Stimulated activated CD8-positive, alpha-beta memory T cell treated with anti-CD3 and anti-CD28 coated beads, Interleukin-12 subunit alpha, Interleukin-12 subunit beta, amount 100 ng/mL, for 1 hour (primary cell): ENCODE measurements at regions not wholly inside any gene's neighbourhood (a gene's known extent, or its start where the extent isn't known, plus 50 kb on each side); places are given as distances from the start of the nearest gene placed in this dataset.
"Not testable (repeated sequence)": the region's sequence is repeated elsewhere in the genome, so short reads cannot be mapped to it uniquely, and the experiment has no call there.

ENCODE experiments used
- DNase-seq: peaks from one replicate; pipeline ENCODE4 v3.0.0-alpha.2; 2020; ENCODE audit warnings: low read depth

- no peak for DNase-seq
These were observed 334.1 kb upstream of the CITED2 start for GRCh38 chr6:139708337-139709199.

DNA sequence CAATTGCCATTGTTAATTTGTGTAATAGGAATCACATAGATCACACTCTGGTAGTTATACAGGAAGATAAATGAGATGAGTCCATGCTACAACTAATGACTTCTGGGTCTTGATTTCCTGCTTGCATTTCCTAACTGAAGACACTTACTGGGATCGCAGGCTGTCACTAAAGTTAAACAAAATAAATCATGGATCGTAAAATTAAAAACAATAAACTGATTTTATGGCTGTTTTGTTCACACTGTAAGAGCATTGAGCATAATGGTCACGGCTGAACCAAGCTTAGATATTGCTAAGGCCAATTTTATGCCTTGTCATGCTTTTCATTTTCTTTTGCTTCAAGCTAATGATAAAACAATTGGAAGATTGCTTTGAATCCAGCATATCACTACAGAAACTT lies 332.5 kb upstream of the CITED2 start:
- no peak for DNase-seq

DNA sequence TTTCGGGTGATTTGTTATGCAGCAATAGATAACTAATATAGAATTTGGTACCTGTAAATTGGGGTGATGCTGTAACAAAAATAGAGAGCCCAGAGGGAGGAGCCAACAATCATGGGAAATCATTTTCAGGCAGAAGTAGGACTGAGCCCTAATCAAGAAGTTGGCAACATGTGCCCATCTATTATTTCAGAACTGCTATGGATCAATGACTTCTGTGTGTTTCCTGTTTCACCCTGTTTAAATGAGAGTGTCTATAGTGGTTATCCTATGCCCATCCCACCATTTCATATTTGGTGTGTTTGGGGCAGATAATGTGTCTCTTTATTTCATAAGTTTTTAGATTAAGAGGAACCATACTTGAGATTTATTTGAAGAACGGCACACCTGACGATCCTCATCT lies 330.8 kb upstream of the CITED2 start:
- DNase-seq, result no peak

DNA sequence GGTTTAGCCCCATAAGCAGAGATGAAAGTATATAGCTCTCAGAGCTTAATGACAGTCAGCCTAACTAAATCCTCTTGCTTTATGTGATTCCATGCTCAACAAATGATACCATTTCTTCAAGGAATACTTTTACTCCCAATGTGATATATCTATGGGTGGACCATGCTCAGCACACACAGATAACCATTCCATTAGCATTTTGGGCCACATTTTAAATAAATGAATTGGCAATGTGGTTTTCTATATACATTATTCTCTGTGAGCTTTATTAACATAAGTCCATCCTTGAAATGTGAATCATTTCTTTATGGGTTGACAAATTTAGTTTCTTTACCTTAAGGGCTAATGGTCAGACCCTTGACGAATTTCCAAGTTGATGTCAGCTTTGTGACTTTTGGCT lies 329.3 kb upstream of the CITED2 start:
- DNase-seq, result no peak

DNA sequence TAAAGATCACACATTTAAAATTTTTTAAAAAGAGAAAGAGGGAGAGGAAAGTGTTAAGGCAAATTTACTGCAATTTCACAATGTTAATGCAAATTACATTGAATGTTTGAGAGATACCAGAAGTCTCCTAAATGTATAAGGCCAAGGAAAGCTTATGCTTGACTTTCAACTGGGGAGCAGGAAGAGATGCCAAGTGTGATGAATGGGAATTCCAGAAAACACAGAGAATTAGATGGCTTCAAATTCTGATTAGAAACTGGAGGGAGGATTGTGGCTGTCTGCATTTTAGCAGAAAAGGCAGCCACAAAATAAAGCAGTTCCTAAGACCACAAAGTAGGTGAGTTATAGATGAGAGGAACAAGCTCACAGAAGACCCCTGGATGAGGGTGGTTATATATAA lies 328.3 kb upstream of the CITED2 start:
- DNase-seq, result no peak

DNA sequence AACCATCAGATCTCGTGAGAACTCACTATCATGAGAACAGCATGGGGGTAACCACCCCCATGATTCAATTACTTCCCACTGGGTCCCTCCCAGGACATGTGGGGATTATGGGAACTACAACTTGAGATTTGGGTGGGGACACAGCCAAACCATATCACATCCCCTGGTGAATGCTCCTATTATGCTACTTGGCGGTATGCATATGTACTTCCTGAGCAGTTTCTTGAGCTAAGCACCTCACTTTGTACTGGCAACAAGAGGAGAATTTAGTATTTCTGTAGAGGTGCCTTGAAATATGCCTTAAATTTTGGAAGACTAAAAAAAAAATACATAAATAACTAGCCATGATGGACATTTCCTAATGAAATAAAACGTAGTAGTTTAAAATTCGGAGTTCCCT lies 327.2 kb upstream of the CITED2 start:
- DNase-seq, result no peak

DNA sequence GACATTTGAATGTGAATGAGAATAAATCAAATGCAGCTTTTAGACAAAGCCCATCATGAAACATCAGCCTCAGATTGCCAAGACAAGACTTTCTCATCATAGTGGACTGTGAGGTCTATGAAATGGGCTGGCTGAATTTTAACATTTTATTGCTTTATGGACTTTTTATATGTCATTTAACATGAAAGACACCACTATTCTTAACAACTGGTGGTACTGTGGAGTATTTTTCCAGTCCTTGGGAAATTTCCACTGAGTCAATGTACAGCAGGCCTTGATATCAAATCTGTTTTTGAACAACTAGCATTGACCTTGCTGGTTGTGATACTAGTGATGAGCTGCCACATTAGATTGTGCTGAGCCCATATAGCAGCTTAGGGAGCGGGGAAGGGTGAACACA lies 326.6 kb upstream of the CITED2 start:
- DNase-seq, result no peak

GRCh38 chr6:139699911-139700310 lies 325.5 kb upstream of the CITED2 start:
- DNase-seq, result no peak

DNA sequence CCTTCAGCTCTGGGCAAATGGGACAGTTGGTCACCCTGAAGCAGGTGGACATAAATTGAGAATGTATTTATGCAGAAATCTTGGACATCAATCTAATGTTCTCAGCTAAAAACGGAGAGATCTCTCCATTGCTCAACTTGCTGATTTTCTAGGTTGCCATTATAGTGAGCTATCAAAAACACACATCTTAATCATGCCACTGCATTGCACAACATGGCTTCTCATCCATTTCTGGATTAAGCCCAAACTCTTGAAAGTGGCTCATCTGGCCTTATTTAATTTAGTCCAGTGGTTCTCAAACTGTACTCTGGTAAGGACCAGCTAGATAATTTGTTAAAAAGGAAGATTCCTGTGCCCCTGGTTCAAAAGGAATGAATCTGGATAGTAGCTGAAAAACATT lies 324.9 kb upstream of the CITED2 start:
- no peak for DNase-seq

GRCh38 chr6:139698526-139699176 lies 324.2 kb upstream of the CITED2 start:
- no peak for DNase-seq

DNA sequence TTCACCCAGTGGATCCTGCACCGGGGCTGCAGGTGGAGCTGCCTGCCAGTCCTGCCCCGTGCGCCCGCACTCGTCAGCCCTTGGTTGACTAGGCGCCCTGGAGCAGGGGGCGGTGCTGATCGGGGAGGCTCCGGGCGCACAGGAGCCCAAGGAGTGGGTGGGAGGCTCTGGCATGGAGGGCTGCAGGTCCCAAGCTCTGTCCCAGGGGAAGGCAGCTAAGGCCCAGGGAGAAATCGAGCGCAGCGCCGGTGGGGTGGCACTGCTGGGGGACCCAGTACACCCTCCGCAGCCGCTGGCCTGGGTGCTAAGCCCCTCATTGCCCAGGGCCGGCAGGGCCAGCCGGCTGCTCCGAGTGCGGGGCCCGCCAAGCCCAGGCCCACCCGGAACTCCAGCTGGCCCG lies 323.4 kb upstream of the CITED2 start:
- not testable (repeated sequence) for DNase-seq

GRCh38 chr6:139696991-139697390 lies 322.5 kb upstream of the CITED2 start:
- DNase-seq, result not testable (repeated sequence)

DNA sequence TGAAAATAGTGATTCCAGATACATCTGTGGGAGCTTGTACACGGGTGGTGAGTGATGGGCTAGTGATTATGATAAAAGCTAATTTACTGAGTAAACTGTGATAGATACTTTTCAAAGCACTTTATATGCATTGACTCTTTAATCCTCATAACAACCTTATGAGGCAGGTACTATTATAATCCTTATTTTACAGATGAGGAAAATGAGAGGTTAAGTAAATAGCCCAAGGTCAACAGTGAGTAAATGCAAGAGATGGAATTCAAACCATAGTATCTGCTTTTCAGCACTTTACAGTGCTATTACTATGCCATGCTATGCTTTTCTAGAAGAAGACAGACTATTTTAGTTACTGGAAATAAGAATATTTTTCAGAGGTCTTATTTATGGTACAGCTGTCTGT lies 320.9 kb upstream of the CITED2 start:
- no peak for DNase-seq

DNA sequence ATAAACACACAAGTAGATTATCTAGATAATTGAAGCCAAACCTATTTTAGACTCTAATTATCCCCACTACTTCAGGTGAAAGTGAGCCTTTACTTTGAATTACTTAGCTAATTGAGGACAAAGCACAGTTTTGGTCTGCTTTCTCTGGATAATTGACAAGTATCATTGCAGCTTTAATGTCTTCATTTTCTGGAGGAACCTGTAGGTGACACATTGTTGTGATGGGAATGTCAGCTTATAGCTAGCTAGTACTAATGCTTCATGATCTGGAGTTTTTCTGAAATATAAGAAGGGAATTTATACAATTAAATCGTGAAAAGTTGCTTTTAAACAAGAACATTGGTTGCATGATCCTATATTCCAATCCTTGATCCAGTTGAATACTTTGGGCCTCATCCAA lies 319.3 kb upstream of the CITED2 start:
- no peak for DNase-seq

DNA sequence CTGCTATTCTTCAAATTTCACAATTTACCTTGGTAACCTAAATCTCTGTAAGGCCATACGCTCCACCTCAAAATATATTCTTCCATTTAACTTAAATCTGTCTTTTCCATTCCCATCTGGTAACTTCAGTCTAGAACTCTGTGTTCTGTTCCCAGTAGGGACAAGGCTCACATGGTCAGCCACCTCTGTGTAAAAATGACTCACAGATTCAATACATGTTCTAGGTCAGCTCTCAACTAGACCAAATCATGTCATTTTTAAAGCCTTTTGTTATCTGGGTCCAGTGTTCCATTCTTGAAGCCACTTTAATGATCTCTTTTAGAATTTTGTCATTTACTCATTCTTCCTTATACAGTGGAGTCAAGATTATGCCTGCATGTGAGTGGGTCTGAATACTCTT lies 315.6 kb upstream of the CITED2 start:
- no peak for DNase-seq

DNA sequence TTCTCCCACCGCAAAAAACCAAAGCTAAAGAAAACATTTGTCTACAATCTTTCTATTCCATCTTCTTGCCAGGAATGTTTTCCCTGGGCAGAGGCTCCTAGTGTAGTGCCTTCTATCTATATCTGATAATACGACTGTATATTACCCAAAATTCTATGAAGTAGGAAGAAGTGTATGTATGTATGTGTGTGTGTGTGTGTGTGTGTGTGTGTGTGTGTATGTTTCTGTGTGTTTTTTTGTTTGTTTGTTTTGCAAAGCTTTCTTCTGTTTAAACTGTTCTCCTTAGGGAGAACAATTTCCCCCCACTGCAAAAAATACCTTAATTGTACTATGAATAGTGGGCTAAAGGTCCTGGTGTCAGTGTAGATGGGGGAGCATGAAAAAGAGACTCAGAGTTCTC lies 312.6 kb upstream of the CITED2 start:
- DNase-seq, result no peak

DNA sequence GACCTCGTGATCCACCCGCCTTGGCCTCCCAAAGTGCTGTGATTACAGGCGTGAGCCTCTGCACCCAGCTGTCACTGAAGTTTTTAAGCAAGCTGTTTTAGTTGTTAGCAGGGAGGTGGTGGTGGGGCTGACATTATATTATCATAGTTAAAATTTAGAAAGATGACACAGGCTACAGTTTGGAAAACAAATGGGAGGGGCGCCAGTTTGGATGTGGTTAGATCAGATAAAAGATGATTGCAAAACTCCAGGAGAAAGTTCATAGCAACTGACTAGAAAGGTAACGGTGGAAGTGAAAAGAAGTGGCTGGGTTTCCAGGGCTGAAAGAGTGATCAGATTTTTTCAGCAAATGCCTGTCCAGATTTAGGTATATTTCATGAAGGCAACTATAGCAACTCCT lies 311.9 kb upstream of the CITED2 start:
- DNase-seq, result no peak

GRCh38 chr6:139685009-139685408 lies 310.6 kb upstream of the CITED2 start:
- no peak for DNase-seq

- no peak for DNase-seq
These were observed 306.4 kb upstream of the CITED2 start for GRCh38 chr6:139680819-139681218.

DNA sequence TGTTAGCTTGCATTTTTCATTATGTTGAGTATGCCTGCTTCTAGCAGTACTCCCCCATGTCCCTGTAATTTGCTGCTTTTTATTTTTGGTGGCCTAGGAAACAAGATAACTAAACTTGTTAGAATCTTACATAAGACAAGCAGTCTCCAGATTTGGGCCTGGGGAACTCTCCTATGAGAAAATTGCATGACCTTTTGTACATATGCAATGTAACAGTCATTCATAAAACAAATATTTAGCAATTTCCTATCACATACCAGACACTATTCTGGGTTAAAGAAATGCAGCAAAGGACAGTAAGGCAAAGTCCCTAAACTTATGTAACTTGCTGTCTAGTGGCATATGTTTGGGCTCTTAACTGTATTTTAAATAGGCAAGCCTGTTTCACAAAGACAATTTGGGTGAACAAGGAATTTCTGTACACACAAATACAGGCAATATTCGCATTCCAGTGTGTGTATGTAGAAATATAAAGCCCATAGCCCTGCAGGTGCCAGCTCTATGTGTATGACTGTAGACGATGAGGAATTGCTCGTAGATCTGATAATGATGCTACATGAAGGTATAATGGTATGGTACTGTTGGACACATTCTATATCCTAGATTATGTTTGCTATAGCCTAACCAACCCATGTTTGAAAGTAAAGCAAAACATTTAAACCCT lies 305.2 kb upstream of the CITED2 start:
- no peak for DNase-seq

DNA sequence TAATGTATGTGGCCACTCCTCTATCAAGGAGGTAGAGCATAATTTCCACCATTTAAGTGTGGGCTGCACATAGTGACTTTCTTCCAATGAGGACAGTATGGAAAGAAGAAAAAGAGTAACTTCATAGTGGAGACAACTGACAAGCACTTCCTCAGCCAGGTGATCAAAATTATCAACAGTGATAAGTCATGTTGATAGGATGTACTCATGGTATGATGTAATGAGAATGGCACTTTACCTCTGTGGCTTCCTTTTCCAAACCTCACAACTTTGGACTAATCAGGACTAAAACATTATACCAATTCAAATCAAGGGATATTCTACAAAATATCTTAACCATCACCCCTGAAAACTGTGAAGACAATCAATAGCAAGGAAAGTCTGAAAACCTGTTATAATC lies 302.3 kb upstream of the CITED2 start:
- DNase-seq, result no peak

DNA sequence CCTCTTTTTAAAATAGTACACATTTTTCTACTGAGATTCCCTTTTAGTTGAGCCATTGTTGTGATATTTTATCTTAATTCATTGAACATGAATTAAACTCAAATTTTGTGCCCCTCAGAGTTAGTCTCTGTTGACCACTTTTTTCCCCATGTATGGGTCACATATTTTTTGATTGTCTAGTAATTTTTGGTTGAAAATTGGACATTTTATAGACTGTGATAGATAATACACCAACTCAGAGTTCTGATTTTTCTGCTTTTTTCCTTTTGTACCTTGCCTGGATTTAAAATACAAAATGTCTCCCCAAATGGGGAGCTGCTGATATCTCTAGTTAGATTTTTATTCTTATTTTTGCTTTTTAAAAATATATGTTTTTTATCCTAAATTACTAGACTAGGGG lies 291.8 kb upstream of the CITED2 start:
- no peak for DNase-seq

- DNase-seq, result no peak
These were observed 289.5 kb upstream of the CITED2 start for GRCh38 chr6:139663996-139664395.
